ENCODE measurements at regions not wholly inside any gene's neighbourhood (a gene's known extent, or its start where the extent isn't known, plus 50 kb on each side); places are given as distances from the start of the nearest gene placed in this dataset.
"Not testable (repeated sequence)": the region's sequence is repeated elsewhere in the genome, so short reads cannot be mapped to it uniquely, and the experiment has no call there.

DNA sequence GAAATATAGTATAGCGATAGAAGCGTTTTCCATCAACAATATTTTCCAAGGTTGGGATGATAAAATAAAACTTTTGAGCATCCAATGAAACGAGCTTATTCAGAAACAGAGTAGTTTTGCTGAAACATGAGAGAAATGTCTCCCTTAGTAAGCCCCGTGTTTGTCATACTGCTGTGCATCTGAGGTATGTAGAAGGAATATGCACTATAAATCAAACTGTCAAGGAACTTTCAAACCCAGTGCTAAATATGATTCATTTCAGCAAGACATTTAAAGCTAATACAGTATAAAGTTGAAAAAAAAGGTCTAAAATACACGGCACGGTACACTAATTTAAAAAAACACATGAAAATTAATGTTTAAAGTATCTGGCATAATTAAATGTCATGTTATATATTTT is 546.2 kb downstream of the SLITRK5 start:
- DNase-seq (ENCODE audit: low read depth in 2 of 2), result no peak

DNA sequence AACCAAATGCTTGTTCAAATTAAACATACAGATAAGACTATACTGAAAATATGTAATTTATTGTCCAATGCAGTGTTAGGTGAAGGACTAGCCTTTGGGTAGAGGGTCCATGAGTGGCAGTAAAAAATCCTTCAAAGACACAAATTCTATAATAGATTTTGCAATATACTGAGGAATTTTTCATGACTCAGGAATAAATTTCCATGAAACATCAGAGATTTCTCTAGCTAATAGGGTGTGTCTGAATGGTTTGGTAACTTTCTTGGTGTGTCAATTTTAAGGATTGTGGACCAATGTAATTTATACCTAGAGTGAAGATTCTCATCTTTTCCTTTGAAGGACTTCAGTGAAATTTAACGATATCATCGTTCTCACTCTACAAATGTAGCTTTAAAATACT is 546.7 kb downstream of the SLITRK5 start:
- no peak for DNase-seq (ENCODE audit: low read depth in 2 of 2)

DNA sequence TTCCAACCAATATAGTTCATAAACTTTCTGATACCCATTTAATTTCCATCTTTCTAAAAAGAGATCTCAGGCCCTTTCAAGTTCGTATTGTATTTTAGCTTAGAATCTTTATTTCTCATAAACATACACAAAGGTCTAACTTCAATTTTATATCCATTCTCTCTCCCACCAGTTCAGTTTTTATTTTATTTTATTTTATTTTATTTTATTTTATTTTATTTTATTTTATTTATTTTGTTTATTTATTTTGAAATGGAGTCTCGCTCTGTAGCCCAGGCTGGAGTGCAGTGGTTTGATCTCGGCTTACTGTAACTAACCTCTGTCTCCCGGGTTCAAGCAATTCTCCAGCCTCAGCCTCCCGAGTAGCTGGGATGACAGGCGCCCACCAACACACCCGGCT is 552.8 kb downstream of the SLITRK5 start:
- no peak for DNase-seq (ENCODE audit: low read depth in 2 of 2)

DNA sequence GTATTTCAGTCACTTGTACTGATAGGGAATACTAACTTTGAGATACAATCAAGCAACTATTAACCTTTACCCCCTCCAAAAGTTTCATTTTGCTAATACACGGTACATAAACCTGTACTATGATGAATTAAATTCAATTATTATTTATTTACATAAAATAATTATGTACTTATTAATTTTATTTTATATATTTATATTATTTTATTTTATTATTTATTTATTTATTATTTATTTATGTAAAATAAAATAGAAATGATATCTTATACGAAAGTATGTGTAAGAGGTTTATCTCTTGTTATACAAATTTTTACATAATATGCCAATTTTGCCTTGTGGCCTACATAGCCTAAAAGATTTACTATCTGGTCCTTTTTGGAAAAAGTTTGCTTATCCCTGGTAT is 564.3 kb downstream of the SLITRK5 start:
- DNase-seq (ENCODE audit: low read depth in 2 of 2), result no peak

DNA sequence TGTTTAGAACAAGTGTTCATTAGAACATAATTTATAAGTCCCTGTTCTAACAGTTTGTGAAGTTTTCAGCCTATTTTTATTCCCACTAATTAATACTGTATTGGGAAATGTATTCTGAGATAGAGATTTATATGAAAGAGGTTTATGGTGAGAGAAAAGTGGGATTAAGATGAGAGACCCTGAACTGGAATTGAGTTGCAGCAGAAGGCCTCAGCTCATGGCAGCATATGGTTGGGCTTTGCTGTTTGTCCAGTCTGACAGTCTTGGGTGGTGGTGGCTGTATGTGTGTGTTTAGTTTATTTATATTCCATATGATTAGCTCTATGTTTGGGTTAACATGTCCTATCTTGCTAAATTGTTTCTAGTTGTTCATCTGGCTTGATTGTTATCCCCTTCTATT is 575.1 kb downstream of the SLITRK5 start:
- no peak for DNase-seq (ENCODE audit: low read depth in 2 of 2)

DNA sequence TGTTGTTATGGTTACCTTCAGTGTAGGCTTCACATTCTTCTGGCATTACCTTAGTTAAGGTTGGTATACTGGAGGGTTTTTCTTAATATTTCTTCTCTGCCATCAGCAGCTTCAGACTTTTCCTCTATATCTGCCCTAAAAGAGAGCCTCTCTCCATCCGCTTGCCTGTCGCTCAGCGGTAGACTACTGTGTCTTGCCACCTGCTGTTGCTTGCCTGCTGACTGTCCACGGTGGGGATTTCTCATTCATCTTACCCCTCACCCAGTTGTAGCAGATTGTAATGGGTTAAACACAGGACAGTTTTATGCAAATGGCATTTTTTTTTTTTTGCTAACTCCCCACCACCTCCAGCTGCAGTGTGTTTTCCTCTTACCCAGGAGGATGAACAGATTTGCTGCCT is 577.2 kb downstream of the SLITRK5 start:
- DNase-seq (ENCODE audit: low read depth in 2 of 2), result no peak

DNA sequence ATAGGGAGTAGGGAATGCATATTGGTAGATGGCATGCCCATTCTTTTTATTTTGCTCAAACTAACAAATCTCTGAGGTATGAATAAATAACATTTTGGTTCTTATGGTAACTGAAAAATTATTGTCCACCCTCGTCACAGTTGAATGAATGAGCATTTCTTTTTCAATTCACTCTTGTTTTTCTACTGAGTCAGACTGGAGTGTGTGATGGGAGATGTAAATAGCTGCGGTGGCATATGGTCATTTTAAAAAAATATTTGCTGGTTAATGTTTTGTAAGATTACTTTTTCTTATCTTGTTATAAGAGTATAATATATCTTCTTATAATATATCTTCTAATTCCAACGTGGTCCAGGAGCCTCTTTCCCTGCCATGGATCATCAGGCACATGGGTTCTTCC is 586.5 kb downstream of the SLITRK5 start:
- DNase-seq (ENCODE audit: low read depth in 2 of 2), result no peak

DNA sequence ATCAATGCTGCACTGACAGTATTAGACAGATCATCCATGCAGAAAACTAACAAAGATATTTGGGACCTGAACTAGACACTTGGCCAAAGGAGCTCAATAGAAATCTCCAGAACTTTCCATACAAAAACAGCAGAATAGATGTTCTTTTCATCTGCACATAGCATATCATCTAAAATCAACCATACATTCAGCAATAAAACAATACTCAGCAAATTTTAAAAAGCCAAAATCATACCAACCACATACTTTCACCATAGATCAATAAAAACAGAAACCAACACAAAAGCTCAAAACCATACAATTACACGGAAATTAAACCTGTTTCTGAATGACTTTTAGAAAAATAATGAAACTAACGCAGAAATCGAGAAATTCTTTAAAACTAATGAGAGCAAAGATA is 592.6 kb downstream of the SLITRK5 start:
- no peak for DNase-seq (ENCODE audit: low read depth in 2 of 2)

DNA sequence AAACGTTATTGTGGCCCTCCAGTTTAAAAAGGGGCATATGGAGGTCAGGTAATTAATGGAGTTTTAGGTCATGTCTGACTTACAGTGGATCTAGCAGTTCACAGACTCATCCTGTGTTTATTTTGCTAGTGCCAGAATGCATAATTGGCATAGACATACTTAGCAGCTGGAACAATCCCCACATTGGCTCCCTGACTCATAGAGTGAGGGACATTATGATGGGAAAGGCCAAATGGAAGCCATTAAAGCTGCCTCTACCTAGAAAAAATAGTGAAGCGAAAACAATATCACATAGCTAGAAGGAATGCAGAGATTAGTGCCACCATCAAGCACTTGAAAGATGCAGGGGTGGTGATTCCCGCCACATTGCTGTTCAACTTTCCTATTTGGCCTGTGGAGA is 610.7 kb downstream of the SLITRK5 start:
- no peak for DNase-seq (ENCODE audit: low read depth in 2 of 2)

DNA sequence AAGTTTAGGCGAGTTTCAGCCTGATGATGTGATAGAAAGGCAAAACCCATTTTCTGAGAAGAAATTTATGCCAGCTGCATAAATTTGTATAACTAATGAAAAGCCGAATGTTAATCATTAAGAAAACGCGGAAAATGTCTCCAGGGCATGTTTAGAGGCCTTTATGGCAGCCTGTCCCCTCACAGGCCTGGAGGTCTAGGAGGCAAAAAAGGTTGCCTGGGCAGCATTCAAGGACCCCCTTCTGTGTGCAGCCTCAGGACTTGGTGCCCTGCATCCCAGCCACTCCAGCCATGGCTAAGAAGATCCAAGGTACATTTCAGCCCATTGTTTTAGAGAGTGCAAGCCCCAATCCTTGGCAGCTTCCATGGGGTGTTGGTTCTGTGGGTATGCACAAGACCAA is 614.2 kb downstream of the SLITRK5 start:
- DNase-seq (ENCODE audit: low read depth in 2 of 2), result no peak

DNA sequence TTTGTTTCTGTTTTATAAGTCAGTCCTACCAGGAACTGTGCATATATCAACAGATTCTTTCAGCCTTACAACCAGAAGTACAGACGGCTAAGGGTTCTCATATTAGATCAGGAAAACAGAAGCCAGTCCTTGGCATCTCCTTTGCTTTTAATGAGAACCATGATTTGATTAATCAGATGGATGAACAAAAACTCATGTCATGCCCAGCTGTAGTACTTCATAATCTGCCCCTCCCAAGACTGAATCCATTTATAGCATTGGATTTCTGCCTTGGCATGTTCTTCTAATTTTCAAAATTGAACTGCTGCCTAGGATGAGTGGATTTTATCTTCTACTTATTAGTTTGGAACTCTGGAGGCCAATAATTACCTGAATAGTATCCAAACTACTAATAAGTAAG is 617.2 kb downstream of the SLITRK5 start:
- no peak for DNase-seq (ENCODE audit: low read depth in 2 of 2)

DNA sequence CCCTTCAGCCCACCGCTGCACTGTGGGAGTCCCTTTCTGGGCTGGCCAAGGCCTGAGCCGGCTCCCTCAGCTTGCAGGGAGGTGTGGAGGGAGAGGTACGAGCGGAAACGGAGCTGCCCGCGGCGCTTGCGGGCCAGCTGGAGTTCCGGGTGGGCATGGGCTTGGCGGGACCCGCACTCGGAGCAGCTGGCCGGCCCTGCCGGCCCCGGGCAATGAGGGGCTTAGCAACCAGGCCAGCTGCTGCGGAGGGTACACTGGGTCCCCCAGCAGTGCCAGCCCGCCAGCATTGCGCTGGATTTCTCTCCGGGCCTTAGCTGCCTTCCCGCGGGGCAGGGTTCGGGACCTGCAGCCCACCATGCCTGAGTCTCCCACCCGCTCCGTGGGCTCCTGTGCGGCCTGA is 620.6 kb downstream of the SLITRK5 start:
- not testable (repeated sequence) for DNase-seq (ENCODE audit: low read depth in 2 of 2)

DNA sequence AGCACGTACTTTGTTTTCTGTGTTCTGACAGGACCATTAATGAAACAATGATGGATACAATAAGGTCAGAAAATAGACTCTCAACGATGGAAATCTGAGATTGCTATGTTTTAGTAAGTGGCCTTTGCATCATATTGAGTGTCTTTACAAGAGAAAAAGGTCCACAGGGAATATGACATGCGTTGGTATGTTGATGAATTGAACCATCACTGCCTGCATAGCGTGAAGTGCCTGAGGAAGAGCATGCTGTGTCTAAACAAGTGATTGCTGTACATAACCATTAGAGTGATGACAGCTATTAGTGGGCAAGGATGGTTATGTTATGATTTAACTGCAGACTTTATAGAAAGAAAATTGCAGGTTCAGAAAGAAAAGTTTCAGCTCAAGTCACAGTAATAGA is 623.2 kb downstream of the SLITRK5 start:
- DNase-seq (ENCODE audit: low read depth in 2 of 2), result no peak

DNA sequence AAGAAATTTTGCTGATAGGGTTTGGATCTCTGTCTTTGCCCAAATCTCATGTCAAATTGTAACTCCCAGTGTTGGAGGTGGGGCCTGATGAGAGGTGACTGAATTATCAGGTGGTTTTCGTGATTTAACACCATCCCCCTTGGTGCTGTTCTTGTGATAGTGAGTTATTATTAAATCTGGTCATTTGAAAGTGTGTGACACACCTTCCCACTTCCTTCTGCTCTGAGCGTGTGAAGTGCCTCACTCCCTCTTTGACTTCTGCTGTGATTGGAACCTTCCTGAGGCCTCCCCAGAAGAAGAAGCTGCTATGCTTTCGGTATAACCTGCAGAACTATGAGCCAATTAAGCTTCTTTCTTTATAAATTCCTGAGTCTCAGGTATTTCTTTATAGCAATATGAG is 632.0 kb downstream of the SLITRK5 start:
- no peak for DNase-seq (ENCODE audit: low read depth in 2 of 2)

DNA sequence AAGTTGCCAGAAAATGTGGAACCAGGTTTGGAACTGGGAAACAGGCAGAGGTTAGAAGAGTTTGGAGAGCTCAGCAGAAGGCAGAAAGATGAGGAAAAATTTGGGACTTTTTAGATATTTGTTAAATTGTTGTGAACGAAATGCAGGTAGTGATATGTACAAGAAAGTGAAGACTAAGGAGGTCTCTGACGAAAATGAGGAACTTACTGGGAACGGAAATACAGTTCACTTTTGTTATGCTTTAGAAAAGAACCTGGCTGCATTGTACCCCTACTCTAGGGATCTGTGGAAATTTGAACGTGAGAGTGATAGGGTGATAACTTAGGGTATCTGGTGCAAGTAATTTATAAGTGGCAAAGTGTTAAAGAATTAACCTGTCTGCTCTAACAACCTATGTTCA is 632.4 kb downstream of the SLITRK5 start:
- no peak for DNase-seq (ENCODE audit: low read depth in 2 of 2)

DNA sequence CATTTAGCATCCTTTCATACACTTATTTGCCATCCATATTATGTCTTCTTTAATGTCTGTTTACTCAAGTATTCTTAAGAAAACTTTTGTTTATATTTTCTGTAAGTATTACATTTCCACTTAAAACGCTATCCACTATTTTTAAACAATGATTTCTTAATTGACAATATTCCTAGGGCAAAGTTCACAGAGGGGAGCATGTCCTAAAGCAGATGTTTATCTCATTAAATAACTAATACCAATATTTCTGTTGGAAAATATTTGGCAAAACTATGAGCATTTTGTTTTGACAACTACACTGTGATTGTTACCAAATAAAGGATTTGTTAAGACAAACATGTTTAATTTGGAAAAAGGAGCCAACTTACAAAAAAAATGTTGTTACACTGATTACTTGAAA is 643.3 kb downstream of the SLITRK5 start:
- DNase-seq (ENCODE audit: low read depth in 2 of 2), result no peak

DNA sequence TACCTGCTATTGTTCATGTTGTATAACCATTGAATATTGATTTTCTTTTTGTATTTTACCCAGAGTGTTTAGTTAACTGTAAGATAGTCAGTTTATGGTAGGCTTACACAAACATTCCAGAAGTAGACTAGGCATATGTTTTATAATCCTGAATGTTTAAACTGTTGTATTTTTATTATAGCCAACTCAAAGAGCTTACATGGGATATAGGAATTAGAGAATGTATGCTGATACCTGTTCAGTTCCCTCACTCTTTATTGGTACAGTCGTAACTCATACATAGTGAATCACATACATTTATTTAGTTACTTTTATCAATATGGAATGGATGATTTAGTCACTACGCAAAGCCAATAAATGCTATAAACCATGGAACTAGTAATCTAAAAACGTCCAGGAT is 657.9 kb downstream of the SLITRK5 start:
- no peak for DNase-seq (ENCODE audit: low read depth in 2 of 2)

DNA sequence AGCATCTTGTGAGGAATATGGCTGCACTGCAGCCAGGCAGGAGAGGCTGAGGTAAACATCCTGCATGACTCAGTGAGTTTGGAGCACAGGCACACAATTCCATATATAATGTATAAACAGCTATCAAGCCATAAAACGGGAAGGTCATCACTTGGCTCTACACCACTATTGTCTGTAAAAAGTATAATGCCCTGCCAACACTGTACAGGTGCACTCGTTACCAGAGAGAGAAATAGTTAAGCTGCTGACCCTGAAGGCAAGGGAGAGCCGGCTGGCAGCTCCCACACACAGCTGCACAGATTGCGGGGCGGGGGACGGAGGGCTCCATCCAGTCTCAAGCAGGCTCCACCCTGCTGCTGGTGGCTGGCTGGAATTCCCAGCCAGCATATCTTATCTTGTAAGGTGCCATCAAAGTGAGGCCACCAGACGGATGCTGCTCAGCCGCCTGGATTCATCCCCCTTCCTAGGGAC is 668.1 kb downstream of the SLITRK5 start:
- no peak for DNase-seq (ENCODE audit: low read depth in 2 of 2)

DNA sequence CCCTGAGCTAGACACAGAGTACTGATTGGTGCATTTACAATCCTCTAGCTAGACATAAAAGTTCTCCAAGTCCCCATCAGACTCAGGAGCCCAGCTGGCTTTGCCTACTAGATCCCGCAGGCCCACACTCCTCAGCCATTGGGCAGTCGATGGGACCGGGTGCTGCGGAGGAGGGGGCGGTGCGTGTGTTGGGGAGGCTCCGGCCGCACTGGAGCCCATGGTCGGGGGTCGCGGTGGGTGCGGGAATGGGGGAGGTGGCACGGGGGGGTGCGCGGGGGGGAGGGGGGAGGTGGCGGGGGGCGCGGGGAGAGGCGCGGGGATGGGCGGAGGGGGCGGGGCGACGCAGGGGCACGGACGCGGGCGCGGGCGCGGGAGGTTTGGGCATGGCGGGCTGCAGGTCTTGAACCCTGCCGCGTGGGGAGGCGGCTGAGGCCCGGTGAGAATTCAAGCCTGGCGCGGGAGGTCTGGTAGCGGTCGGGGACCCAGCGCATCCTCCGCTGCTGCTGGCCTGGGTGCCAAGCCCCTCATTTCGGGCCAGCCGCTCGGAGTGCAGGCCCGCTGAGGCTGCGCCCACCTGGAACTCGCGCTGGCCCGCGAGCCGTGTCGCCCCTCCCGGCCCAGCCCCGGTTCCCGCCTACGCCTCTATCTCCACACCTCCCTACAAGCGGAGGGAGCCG is 674.1 kb downstream of the SLITRK5 start:
- DNase-seq (ENCODE audit: low read depth in 2 of 2), result no peak

DNA sequence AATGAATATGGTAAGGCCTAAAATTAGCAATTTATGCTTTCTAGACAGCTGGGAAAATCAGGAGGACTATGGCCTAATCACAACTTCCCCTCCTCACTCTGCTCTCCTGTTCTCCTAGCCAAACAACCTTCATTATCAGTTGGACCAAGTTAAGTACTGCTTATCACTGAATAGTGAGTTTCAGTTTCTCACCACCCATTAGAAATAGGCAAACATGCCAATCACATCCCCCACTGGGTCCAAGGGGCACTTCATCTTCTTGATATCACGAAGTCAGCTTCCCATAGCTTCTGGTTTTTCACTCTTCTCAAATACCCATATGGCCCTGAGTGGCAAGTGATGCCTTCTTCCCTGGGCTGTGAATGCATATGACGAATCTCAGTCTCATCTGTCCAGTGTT is 689.6 kb downstream of the SLITRK5 start:
- no peak for DNase-seq (ENCODE audit: low read depth in 2 of 2)

DNA sequence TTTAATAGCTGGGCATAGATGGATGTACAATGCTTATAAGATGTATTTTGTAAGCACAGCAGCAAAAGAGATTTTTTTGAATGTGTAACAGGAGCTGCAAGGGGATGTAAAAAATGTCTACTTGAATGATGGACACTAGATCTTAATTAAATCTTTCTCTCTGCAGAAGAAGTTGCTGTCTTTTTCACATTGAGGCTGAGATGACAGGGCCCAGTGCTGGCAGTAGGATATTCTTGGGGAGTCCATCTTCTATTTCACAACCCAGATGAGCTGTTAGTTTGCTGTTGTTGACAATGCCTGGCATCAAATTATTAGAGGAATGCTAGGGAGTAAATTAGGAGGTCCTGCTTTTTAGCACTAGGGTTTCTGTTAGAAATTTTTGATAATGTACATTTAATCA is 698.7 kb downstream of the SLITRK5 start:
- no peak for DNase-seq (ENCODE audit: low read depth in 2 of 2)

DNA sequence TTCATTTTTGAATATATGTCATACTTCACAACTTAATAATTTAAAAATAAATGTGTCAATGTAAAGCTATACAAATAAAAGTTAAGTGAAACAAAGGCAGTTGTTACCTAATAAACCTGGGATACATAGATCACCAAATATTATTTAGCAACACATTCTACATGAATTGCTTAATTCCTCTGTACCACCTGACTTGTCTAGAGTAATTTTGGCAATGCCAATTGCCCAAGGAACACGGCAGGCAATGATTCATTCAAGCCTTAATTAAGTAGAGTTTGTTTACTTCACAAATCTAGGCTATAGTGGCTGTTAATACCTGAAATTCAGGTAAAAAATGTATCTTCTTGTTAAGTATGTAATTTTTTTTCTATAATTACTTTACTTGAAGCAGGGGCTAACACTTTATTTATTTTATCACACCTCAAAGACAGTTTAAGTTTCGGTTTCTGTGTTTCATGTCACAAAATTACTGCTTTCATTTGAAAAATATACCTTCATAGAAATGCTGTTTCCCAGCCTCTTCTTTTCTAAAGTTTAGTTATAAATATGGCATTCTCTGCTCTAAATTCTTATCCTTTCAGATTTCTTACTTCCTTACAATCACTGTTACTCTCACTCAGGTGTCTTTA is 705.7 kb downstream of the SLITRK5 start:
- DNase-seq (ENCODE audit: low read depth in 2 of 2), result no peak

DNA sequence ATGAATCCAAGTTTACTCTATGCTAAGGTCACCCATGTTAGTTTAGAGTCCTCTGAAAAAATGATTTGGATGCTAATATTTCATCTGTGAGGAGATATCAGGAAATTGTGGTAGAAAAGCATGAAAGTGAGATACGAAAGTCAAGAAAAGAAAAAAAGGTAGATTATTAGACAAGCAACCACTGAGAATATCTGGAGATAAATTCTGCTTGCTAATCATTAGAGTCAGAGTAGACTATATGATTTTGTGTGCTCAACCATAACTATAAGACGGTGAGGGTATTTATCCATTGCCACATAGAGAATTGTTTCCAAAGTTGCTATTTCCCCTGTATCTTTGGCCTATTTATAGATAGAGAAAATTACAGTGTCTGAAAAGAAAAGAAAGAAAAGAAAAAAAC is 706.7 kb downstream of the SLITRK5 start:
- no peak for DNase-seq (ENCODE audit: low read depth in 2 of 2)

DNA sequence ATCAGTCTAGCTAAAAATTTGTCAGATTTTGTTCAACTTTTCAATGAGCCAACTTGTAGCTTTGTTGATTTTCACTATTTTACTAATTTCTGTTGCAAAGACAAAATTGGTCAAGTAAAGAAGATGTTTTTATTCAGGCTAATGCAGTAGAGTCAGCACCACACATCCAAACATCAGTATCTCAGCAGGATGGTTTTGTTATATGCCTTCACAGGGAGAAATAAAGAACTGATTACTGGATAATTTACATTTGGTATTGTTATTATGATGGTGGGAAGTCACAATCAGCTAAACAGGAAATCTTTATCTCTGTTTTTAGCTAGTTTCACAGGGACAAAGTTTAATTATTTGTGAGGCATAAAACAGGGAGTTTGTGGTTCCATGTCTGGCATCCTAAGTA is 713.4 kb downstream of the SLITRK5 start:
- DNase-seq (ENCODE audit: low read depth in 2 of 2), result no peak

Data from stimulated activated CD4-positive, alpha-beta T cell treated with anti-CD3 and anti-CD28 coated beads, Interleukin-1b, Interleukin-23, amount 100 ng/mL, for 4 hours (primary cell).